Right lobe of liver (tissue), 6 donors: ENCODE measurements at regions not wholly inside any gene's neighbourhood (a gene's known extent, or its start where the extent isn't known, plus 50 kb on each side); places are given as distances from the start of the nearest gene placed in this dataset.

ENCODE experiments used
- ATAC-seq, 4 donors: fragments of 200-7000 bp; cut with Tn5 transposase; one replicate each; pipeline ENCODE4 v1.9.1; 2020; ENCODE audit warnings: mild to moderate bottlenecking in 4 of 4, moderate library complexity in 4 of 4
- DNase-seq, 3 donors: peaks; one replicate each; pipeline ENCODE4 v3.0.0-alpha.2; 2020
- H3K27ac ChIP-seq, 3 donors: fragments of 200-600 bp; one replicate each; pipeline ENCODE4 v1.8.0; 2022
- H3K27me3 ChIP-seq, 2 donors: fragments of 200-600 bp; one replicate each; pipeline ENCODE4 v1.8.0; 2022
- H3K36me3 ChIP-seq, 4 donors: fragments of 200-600 bp; sonication (generic) in 1 of 4; one replicate each; pipeline versions ENCODE4 v1.5.1 to v1.8.0; 2017 to 2022; ENCODE audit warnings: control low read depth in 1 of 4
- H3K4me1 ChIP-seq, 4 donors: fragments of 200-600 bp; sonication (generic) in 1 of 4; one replicate each; pipeline versions ENCODE4 v1.5.1 to v1.8.0; 2017 to 2022; ENCODE audit warnings: control low read depth in 1 of 4
- H3K4me3 ChIP-seq, 3 donors: fragments of 200-600 bp; one replicate each; pipeline ENCODE4 v1.8.0; 2022
- H3K9me3 ChIP-seq, 4 donors: fragments of 200-600 bp; sonication (generic) in 1 of 4; one replicate each; pipeline versions ENCODE4 v1.5.1 to v1.8.0; 2017 to 2022; ENCODE audit warnings: control low read depth in 1 of 4
- CTCF ChIP-seq, 4 donors: fragments of 200-600 bp in 3 of 4; fragments of 450-650 bp in 1 of 4; IDR thresholded peaks; one replicate each; pipeline versions ENCODE4 v1.5.1 to v1.8.0; 2016 to 2022; ENCODE audit warnings: antibody characterized with exemption in 4 of 4, mild to moderate bottlenecking in 2 of 4
- POLR2A ChIP-seq: fragments of 450-650 bp; IDR thresholded peaks from one replicate; pipeline ENCODE4 v1.6.1; 2017; ENCODE audit warnings: antibody characterized with exemption, mild to moderate bottlenecking
- WGBS: methylation state at CpG from one replicate; pipeline ENCODE4 v1.1.6; 2018; ENCODE audit warnings: low coverage, low lambda C conversion rate; ENCODE audit not compliant: insufficient coverage; ENCODE audit errors: missing lambda C conversion rate; 5-methylcytosine and 5-hydroxymethylcytosine counted together
- intact Hi-C, 2 donors: fragments of 100-400 bp; cut with DNase I; formaldehyde crosslinking; loops; one replicate each; pipeline versions ENCODE4 v1.11.2 to v1.14.1; 2022
- donor health status: DM: no; HTN: yes; CAD: no.
- donor health status: DM: no; HTN: no; CAD: no.
- donor health status: DM: no; HTN: no; CAD: no.
- donor health status: DM: no; HTN: yes; CAD: no.
- donor health status: DM: no; HTN: yes; CAD: no.

- ATAC-seq (peak; percentile 22 to 60 (median 48)), DNase-seq (no peak)
- Histone ChIP-seq H3K36me3 (no peaks in the 10 kb centered on the region), H3K4me3 (no peak overlapping the region), H3K27ac (peak overlapping the region in 1 of 3 donors; percentile 5), H3K4me1 (no peaks in the 10 kb centered on the region), H3K9me3 (no peaks in the 10 kb centered on the region), H3K27me3 (no peaks in the 10 kb centered on the region)
- no peak for TF ChIP-seq CTCF (IDR thresholded peaks at IDR 0.05)
- TF ChIP-seq POLR2A, result no peak
- intact Hi-C loops, result no loop called here
- 59% methylated on average over 11 of the region's 14 CpGs for WGBS
Measured at GRCh38 chr2:43032213-43033015, 194.0 kb downstream of the ZFP36L2 start.

GRCh38 chr2:43031471-43032212 lies 194.8 kb downstream of the ZFP36L2 start:
- Histone ChIP-seq H3K27me3 (no peaks in the 10 kb centered on the region), H3K4me1 (peaks cover 0 to 5% (median 2%) of the 10 kb centered on the region in 4 donors), H3K4me3 (no peak overlapping the region), H3K36me3 (no peaks in the 10 kb centered on the region), H3K27ac (no peak overlapping the region), H3K9me3 (no peaks in the 10 kb centered on the region)
- 85% methylated on average over 7 of the region's 9 CpGs for WGBS
- DNase-seq, result no peak
- no peak for ATAC-seq
- no peak for TF ChIP-seq CTCF (IDR thresholded peaks at IDR 0.05)
- no peak for TF ChIP-seq POLR2A
- intact Hi-C loops, result no loop called here

DNA sequence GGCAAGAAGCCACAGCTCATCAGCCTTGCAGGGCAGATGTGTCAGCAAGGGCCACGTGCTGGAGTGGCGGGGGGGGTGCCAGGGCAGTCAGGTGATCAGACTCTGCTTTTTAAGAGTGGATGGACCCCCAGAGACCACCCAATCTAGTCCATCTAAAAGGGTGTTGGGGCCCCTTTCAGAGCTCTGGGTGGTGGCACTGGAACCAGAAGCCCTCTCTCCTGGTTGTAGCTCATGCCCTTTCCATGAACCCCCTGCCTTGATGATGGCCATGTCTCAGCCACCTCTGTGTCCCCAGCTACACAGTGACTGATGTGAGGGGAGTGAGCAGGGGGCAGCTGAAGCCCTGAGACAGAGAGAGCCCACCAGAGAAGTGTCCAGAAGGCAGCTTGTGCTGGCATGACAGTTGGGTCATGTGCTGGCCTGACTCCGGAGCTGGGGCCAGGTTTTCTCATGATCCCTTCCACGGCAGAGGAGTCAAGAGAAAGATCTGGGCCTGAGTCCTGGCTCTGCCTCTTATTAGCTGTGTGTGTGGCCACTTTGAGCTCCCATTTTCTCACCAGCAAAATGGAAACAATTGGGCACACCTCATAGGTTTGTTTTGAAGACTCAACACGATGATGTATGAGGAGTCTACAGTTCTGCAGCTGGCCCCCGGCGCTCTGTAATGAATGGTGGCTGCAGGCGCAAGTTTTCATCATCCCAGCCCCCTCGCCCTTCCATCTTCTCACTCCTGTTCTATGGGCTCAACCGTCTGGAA lies 195.7 kb downstream of the ZFP36L2 start:
- no peak for DNase-seq
- Histone ChIP-seq H3K27ac (no peak overlapping the region), H3K9me3 (no peaks in the 10 kb centered on the region), H3K4me1 (peaks cover 0 to 13% (median 7%) of the 10 kb centered on the region in 4 donors), H3K36me3 (no peaks in the 10 kb centered on the region), H3K4me3 (no peak overlapping the region), H3K27me3 (no peaks in the 10 kb centered on the region)
- intact Hi-C loops, result no loop called here
- 86% methylated on average over 5 of the region's 10 CpGs for WGBS
- ATAC-seq, result no peak
- TF ChIP-seq POLR2A, result no peak
- no peak for TF ChIP-seq CTCF (IDR thresholded peaks at IDR 0.05)

GRCh38 chr2:43029186-43029585 lies 197.2 kb downstream of the ZFP36L2 start:
- Histone ChIP-seq H3K9me3 (no peaks in the 10 kb centered on the region), H3K4me1 (peaks cover 0 to 15% (median 7%) of the 10 kb centered on the region in 4 donors), H3K27ac (no peak overlapping the region), H3K36me3 (no peaks in the 10 kb centered on the region), H3K4me3 (no peak overlapping the region), H3K27me3 (no peaks in the 10 kb centered on the region)
- ATAC-seq (no peak), DNase-seq (no peak)
- TF ChIP-seq POLR2A (no peak), CTCF (IDR thresholded peaks at IDR 0.05) (no peak)
- WGBS, result 83% methylated on average over 2 of the region's 3 CpGs
- intact Hi-C loops, result loop anchor here in 1 of 2 donors (10.0 kb wide), 1 partner anchor 196 kb away; the partner anchor contains the start of gene ZFP36L2
